Astrocyte of the spinal cord (primary cell): ENCODE measurements at regions not wholly inside any gene's neighbourhood (a gene's known extent, or its start where the extent isn't known, plus 50 kb on each side); places are given as distances from the start of the nearest gene placed in this dataset.

Experiments used
- DNase-seq: peaks from one replicate; pipeline ENCODE4 v3.0.0; 2011; ENCODE audit warnings: low read depth, low spot score
- H3K4me3 ChIP-seq: 2 replicates; pipeline ENCODE4 v1.5.1; 2011; ENCODE audit warnings: low read depth, mild to moderate bottlenecking, low read length, moderate library complexity
- in situ Hi-C: cut with HindIII; loops from 2 replicates; pipeline ENCODE4 v1.10.0; 2017; ENCODE audit warnings: low sequenced_read_pairs
- TF ChIP-seq, protein P1 (sequence below): IDR thresholded peaks from 2 replicates; pipeline ENCODE4 v1.5.1; 2012; ENCODE audit warnings: low read depth, mild to moderate bottlenecking, low read length, inconsistent platforms

DNA sequence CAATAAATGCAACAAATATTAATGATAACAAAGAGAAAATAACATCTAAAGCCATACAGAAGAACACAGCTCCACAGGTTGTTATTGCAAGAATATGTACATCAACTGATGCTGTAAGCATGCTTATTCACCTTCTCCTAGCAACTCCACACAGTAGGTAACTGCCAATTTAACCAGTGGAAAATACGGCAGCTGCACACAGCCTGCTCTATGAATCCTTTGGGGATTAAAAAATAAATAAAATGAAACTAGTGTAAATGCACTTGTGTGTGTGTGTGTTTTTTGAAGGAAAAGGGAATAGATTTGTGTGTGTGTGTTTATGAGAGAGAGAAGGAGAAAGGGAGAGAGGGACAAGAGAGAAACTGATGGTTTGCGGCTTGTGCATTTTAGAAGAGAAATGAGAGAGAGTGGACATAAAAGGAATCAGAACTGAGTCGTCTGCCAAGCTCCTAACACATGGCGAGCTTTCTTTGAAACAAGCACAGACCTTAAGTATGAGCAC, 96.2 kb upstream of the PDE1A start:
- H3K4me3 ChIP-seq: no peak overlapping the region
- DNase-seq: peak; percentile 23
- TF ChIP-seq, protein P1, sequence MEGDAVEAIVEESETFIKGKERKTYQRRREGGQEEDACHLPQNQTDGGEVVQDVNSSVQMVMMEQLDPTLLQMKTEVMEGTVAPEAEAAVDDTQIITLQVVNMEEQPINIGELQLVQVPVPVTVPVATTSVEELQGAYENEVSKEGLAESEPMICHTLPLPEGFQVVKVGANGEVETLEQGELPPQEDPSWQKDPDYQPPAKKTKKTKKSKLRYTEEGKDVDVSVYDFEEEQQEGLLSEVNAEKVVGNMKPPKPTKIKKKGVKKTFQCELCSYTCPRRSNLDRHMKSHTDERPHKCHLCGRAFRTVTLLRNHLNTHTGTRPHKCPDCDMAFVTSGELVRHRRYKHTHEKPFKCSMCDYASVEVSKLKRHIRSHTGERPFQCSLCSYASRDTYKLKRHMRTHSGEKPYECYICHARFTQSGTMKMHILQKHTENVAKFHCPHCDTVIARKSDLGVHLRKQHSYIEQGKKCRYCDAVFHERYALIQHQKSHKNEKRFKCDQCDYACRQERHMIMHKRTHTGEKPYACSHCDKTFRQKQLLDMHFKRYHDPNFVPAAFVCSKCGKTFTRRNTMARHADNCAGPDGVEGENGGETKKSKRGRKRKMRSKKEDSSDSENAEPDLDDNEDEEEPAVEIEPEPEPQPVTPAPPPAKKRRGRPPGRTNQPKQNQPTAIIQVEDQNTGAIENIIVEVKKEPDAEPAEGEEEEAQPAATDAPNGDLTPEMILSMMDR: no peak
- in situ Hi-C loops: no loop called here

DNA sequence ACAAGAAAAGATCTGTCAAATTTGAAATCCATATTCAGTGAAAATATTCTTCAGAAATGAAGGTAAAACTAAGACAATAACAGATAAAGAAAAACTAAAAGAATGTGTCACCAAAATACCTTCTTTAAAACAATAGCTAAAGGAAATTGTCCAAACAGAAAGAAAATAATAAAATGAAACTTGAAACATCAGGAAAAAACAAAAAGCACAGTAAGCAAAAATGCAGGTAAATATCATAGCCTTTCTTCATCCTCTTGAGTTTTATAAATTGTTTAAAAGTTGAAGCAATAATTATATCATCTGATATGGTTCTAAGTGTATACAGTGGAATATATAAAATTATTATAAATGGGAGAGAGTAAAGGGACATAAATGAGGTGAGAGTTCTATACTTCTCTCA, 103.8 kb upstream of the PDE1A start:
- H3K4me3 ChIP-seq: no peak overlapping the region
- DNase-seq: no peak
- TF ChIP-seq, protein P1: no peak
- in situ Hi-C loops: no loop called here

DNA sequence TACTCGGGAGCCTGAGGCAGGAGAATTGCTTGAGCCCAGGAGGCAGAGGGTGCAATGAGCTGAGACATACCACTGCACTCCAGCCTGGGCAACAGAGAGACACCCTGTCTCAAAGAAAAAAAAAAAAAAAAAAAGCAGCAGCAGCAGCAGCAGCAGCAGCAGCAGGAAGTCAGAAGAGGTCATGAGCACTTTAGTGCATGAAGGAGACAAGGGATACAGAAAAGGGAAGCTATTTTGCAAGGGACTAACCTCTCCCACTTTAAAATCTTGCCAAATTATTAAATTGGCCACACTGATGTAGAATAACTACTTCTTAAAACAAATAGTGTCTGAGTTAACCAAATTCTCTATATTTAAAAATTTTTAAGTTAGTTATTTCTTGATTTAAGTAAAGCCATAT, 113.4 kb upstream of the PDE1A start:
- TF ChIP-seq, protein P1: no peak
- DNase-seq: no peak
- in situ Hi-C loops: no loop called here
- H3K4me3 ChIP-seq: no peak overlapping the region

DNA sequence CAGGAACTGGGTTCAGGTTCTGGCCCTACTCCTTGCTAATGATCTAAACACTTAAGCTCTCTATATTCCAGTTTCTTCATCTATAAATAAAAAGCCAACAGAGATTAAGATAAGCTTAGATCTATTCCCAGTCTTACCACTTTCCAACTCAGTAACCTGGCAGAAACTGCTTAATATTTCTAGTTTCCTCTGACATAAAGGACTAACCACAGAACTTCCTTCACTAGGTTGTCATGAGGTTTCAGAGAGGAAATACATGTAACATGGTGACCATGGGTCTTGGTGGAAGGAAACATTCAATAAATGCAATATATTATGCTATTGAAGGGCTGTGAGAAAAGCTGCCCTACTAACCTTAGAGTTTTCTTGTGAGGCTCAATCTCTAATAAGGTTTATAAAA, 114.4 kb upstream of the PDE1A start:
- in situ Hi-C loops: no loop called here
- TF ChIP-seq, protein P1: no peak
- no peak for DNase-seq
- no peak overlapping the region for H3K4me3 ChIP-seq

DNA sequence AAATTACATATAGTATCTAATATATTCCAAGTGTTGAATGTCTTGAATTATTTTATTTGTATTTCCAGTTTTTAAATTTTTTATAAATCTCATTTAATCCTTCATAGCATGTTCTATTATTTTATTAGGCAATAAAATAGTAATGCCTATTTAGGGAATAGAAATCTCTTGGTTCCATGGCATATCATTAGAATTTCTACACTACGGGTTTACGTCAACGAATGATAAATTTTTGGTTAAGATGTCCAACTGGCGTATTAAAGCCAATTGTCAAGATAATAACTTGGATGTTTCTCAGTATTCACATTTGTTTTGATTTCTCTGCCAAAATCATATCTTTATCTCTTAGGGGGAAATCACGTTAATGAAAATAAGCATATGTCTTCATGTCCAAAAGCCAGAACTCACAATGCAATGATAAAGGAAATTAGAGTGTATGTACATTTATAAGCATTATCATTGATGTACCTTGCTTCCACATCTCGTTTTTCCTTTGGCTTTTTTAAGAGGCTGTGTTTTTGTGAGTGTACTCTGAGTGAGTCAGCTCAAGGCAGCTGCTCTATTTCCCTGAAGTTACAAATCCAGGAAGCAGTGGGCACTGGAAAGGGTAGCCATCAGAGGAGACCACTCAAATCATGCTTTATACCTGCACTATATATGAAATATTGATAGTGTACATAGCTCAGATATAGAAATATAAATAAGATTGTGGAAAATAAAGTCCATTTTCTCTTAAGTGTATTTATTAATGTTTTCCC, 115.8 kb upstream of the PDE1A start:
- TF ChIP-seq, protein P1: no peak
- peak; percentile 46 for DNase-seq
- H3K4me3 ChIP-seq: no peak overlapping the region
- in situ Hi-C loops: no loop called here

DNA sequence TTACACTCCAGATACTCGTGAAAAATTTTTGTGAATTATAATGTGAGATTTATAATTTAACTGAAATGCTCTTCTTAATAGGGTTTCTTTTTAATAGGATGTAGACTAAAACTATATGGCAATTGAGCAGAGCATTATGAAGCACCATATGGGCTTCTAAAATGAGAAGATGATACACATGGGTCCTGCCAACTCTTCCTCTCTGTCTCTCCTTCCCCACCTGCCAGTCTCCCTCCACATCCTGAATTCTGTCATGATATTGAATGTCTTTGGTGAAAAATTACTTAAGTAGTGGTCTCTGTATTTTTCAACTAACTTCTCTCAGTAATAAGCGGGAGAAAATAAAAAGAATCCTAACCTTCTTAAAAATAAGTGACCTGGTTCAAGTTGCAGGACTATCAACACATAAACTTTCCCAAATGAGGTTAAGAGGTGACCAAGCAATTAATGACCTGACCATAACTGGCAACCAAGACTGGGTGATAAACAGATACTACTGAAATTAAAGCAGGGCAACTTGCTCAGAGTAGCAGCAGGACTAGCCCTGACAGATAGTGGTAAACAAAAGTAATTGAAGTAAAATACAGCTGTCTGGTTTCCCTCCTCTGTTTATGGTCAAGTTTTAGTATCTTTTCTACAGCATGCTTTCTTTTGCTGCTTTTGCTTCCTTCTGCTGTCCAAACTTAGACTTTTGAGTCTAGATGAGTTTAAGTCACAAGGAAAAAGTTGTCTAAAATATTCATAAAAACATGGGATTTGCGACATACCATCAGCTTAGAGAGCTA, 117.1 kb upstream of the PDE1A start:
- in situ Hi-C loops: no loop called here
- no peak for DNase-seq
- TF ChIP-seq, protein P1: no peak
- no peak overlapping the region for H3K4me3 ChIP-seq
